Body of pancreas (tissue), 4 donors: ENCODE measurements at regions not wholly inside any gene's neighbourhood (a gene's known extent, or its start where the extent isn't known, plus 50 kb on each side); places are given as distances from the start of the nearest gene placed in this dataset.

Experiments
- ATAC-seq: fragments of 150-250 bp; one replicate; pipeline ENCODE4 v1.9.1; 2016
- DNase-seq, 4 donors: peaks; one replicate each; pipeline ENCODE4 v3.0.0-alpha.2; 2019
- H3K27ac ChIP-seq, 4 donors: fragments of 200-600 bp; sonication (generic); 1 replicate in 3 of 4; 2 replicates in 1 of 4; pipeline versions ENCODE4 v1.5.1 to v1.6.1; 2016 to 2019; ENCODE audit warnings: mild to moderate bottlenecking in 1 of 4, mixed read lengths in 1 of 4, moderate library complexity in 1 of 4
- H3K27me3 ChIP-seq, 2 donors: fragments of 200-600 bp; sonication (generic); one replicate each; pipeline ENCODE4 v1.6.0; 2016; ENCODE audit warnings: mild to moderate bottlenecking in 1 of 2
- H3K36me3 ChIP-seq, 2 donors: fragments of 200-600 bp; sonication (generic); replicated peaks in 1 of 2; 2 replicates each; pipeline ENCODE4 v1.5.1; 2016; ENCODE audit warnings: low read depth in 2 of 2; ENCODE audit not compliant: insufficient read depth in 1 of 2
- H3K4me1 ChIP-seq: fragments of 200-600 bp; sonication (generic); one replicate; pipeline ENCODE4 v1.6.0; 2016
- H3K4me3 ChIP-seq, 2 donors: fragments of 200-600 bp; sonication (generic); 1 replicate in 1 of 2; 2 replicates in 1 of 2; pipeline ENCODE4 v1.5.1; 2016 to 2019
- H3K9me3 ChIP-seq, 3 donors: fragments of 200-600 bp; sonication (generic); 1 replicate in 2 of 3; 2 replicates in 1 of 3; pipeline ENCODE4 v1.5.1; 2016
- CTCF ChIP-seq, 7 experiments: fragments of 450-650 bp in 4 of 7; fragments of 200-600 bp in 3 of 7; sonication (generic) in 3 of 7; IDR thresholded peaks; one replicate each; pipeline ENCODE4 v1.5.1; 2016 to 2019; ENCODE audit warnings: antibody characterized with exemption in 7 of 7
- POLR2A ChIP-seq, 3 donors: fragments of 450-650 bp; IDR thresholded peaks; one replicate each; pipeline ENCODE4 v1.6.1; 2016; ENCODE audit warnings: antibody characterized with exemption in 3 of 3, mild to moderate bottlenecking in 2 of 3
- WGBS, 2 donors: methylation state at CpG; one replicate each; pipeline ENCODE4 v1.1.5; 2017; 5-methylcytosine and 5-hydroxymethylcytosine counted together
- intact Hi-C: fragments of 100-400 bp; cut with DNase I; formaldehyde crosslinking; loops from one replicate; pipeline ENCODE4 v1.15.1; 2023

GRCh38 chr14:37977481-37977880, 230.2 kb upstream of the SSTR1 start:
- H3K36me3 ChIP-seq, result no peaks in the 10 kb centered on the region
- peaks cover 4% of the 10 kb centered on the region for H3K4me1 ChIP-seq
- no peak overlapping the region for H3K27ac ChIP-seq
- DNase-seq, result no peak
- H3K4me3 ChIP-seq, result no peak overlapping the region
- TF ChIP-seq POLR2A (IDR thresholded peaks at IDR 0.05) (no peak), CTCF (IDR thresholded peaks at IDR 0.05) (no peak)
- peaks cover 0 to 3% (median 0%) of the 10 kb centered on the region in 3 donors for H3K9me3 ChIP-seq
- ATAC-seq, result no peak
- intact Hi-C loops, result no loop called here
- H3K27me3 ChIP-seq, result no peaks in the 10 kb centered on the region

- intact Hi-C loops, result no loop called here
- 50 to 52% methylated on average over 2 of the region's 2 CpGs for whole genome bisulfite sequencing, 2 donors
- TF ChIP-seq CTCF (IDR thresholded peaks at IDR 0.05), result peak; percentile 28 to 67 (median 63)
- TF ChIP-seq POLR2A (IDR thresholded peaks at IDR 0.05), result no peak
- Histone ChIP-seq H3K4me3 (no peak overlapping the region), H3K27me3 (no peaks in the 10 kb centered on the region), H3K4me1 (no peaks in the 10 kb centered on the region), H3K9me3 (no peaks in the 10 kb centered on the region), H3K27ac (no peak overlapping the region), H3K36me3 (no peaks in the 10 kb centered on the region)
- ATAC-seq (no peak), DNase-seq (peak; percentile 47 to 63 (median 55))
These were observed 221.8 kb upstream of the SSTR1 start for GRCh38 chr14:37985826-37986470.

- DNase-seq, result no peak
- intact Hi-C loops, result no loop called here
- no peak for ATAC-seq
- Histone ChIP-seq H3K27me3 (no peaks in the 10 kb centered on the region), H3K36me3 (no peaks in the 10 kb centered on the region), H3K27ac (no peak overlapping the region), H3K9me3 (no peaks in the 10 kb centered on the region), H3K4me1 (no peaks in the 10 kb centered on the region), H3K4me3 (no peak overlapping the region)
- WGBS, 2 donors, result 90 to 94% methylated on average over 3 of the region's 3 CpGs
- no peak for TF ChIP-seq CTCF (IDR thresholded peaks at IDR 0.05)
These were observed 219.2 kb upstream of the SSTR1 start for GRCh38 chr14:37988472-37988871.

GRCh38 chr14:37991027-37991426, 216.7 kb upstream of the SSTR1 start:
- H3K4me3 ChIP-seq, result no peak overlapping the region
- intact Hi-C loops, result no loop called here
- ATAC-seq (no peak), DNase-seq (no peak)
- H3K27ac ChIP-seq, result no peak overlapping the region
- H3K4me1 ChIP-seq, result no peaks in the 10 kb centered on the region
- 16 to 38% methylated on average over 1 of the region's 1 CpG for WGBS, 2 donors
- no peaks in the 10 kb centered on the region for H3K9me3 ChIP-seq
- H3K36me3 ChIP-seq, result no peaks in the 10 kb centered on the region
- TF ChIP-seq CTCF (IDR thresholded peaks at IDR 0.05) (no peak), POLR2A (IDR thresholded peaks at IDR 0.05) (no peak)
- H3K27me3 ChIP-seq, result no peaks in the 10 kb centered on the region

GRCh38 chr14:37992499-37992898, 215.2 kb upstream of the SSTR1 start:
- Histone ChIP-seq H3K36me3 (no peaks in the 10 kb centered on the region), H3K27me3 (no peaks in the 10 kb centered on the region), H3K9me3 (no peaks in the 10 kb centered on the region), H3K27ac (no peak overlapping the region), H3K4me3 (no peak overlapping the region), H3K4me1 (no peaks in the 10 kb centered on the region)
- no peak for TF ChIP-seq CTCF (IDR thresholded peaks at IDR 0.05)
- TF ChIP-seq POLR2A (IDR thresholded peaks at IDR 0.05), result no peak
- intact Hi-C loops, result no loop called here
- ATAC-seq, result no peak
- DNase-seq, result no peak
